ENCODE measurements at regions not wholly inside any gene's neighbourhood (a gene's known extent, or its start where the extent isn't known, plus 50 kb on each side); places are given as distances from the start of the nearest gene placed in this dataset.

DNA sequence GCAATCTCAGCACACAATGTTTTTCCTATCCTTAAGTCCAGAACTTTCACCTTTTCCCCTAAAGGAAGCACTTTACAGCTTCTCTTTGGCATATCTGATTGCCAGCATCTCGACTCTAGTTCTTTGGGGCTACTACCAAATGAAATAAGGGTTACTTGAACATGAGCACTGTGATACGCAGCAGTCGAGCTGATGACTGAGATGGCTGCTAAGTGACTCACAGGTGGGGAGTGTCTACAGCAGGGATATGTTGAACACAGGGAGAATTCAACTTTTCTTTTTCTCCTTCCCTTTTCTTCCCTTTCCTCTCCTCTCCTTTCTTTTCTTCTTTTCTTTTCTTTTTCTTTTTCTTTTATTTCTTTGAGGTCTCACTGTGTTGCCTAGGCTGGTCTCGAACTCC lies 334.8 kb downstream of the MAF start:
- DNase-seq (ENCODE audit: low spot score) = no peak
- Histone ChIP-seq H3K9me3 (no peaks in the 10 kb centered on the region), H3K36me3 (no peaks in the 10 kb centered on the region), H3K4me1 (peaks cover 0 to 8% of the 10 kb centered on the region in 2 donors), H3K27ac (no peak overlapping the region), H3K4me3 (no peak overlapping the region), H3K27me3 (no peaks in the 10 kb centered on the region)
- TF ChIP-seq, protein P1, sequence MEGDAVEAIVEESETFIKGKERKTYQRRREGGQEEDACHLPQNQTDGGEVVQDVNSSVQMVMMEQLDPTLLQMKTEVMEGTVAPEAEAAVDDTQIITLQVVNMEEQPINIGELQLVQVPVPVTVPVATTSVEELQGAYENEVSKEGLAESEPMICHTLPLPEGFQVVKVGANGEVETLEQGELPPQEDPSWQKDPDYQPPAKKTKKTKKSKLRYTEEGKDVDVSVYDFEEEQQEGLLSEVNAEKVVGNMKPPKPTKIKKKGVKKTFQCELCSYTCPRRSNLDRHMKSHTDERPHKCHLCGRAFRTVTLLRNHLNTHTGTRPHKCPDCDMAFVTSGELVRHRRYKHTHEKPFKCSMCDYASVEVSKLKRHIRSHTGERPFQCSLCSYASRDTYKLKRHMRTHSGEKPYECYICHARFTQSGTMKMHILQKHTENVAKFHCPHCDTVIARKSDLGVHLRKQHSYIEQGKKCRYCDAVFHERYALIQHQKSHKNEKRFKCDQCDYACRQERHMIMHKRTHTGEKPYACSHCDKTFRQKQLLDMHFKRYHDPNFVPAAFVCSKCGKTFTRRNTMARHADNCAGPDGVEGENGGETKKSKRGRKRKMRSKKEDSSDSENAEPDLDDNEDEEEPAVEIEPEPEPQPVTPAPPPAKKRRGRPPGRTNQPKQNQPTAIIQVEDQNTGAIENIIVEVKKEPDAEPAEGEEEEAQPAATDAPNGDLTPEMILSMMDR (IDR thresholded peaks at IDR 0.05) = no peak

DNA sequence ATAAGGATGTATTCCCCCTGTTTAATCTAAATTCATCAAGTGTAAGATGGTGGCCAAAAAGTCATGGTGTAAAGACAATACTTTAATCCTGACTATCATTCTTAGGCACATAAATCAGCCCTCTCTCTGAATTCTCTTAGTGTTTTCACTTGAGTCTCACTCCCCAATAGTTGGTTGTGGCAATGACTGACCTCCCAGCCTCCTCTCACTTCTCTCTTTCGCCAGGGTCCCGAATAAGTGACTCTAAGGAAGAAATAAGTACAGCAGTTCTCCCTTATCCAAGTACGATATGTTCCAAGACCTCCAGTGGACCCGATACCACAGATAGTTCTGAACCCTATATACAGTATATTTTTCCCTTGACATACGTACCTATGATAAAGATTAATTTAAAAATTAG lies 335.3 kb downstream of the MAF start:
- Histone ChIP-seq H3K4me3 (no peak overlapping the region), H3K27ac (no peak overlapping the region), H3K36me3 (no peaks in the 10 kb centered on the region), H3K9me3 (no peaks in the 10 kb centered on the region), H3K27me3 (no peaks in the 10 kb centered on the region), H3K4me1 (peaks cover 0 to 8% of the 10 kb centered on the region in 2 donors)
- TF ChIP-seq, protein P1 (IDR thresholded peaks at IDR 0.05) = no peak
- DNase-seq (ENCODE audit: low spot score) = no peak

DNA sequence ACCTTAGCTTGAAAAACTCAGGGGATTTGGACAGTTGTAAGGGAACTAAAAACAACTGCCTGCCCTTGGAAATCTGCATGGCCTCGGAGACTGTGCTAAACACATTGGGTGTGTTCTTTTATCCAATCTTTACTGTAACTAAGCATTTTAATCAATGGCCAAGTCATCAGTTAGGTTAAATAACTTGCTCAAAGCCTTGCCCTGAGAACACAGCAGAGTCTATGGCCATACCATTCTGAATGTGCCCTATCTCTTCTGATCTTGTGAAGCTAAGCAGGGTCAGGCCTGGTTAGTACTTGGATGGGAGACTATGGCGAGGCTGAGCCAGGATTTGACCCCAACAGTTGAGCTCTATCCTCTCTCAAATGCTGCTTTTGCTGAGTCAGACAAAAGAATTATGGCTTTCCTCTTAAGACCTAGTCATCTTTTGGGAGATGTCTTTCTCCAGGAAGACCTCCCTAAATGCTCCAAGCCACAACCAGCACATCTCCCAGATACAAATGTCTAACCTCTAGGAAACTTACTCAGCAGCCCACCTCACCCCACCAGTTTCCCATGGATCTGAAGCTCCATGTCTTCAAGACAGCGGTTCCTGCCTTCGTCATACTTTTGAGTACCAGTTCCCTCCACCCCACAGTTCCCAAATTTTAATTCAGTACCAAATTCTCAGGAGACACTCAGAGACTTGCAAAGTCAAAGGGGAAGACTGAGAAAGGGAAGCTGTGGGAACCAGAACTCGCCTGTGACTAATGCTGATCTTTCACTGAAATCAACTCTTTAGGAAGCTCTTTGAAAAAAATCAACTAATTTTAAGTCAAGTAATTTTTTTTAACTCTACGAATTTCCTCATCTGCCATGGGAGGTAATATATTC lies 336.1 kb downstream of the MAF start:
- TF ChIP-seq, protein P1 (IDR thresholded peaks at IDR 0.05) = no peak
- Histone ChIP-seq H3K27me3 (no peaks in the 10 kb centered on the region), H3K36me3 (no peaks in the 10 kb centered on the region), H3K9me3 (no peaks in the 10 kb centered on the region), H3K4me3 (no peak overlapping the region), H3K4me1 (peaks cover 0 to 8% of the 10 kb centered on the region in 2 donors), H3K27ac (no peak overlapping the region)
- no peak for DNase-seq (ENCODE audit: low spot score)

DNA sequence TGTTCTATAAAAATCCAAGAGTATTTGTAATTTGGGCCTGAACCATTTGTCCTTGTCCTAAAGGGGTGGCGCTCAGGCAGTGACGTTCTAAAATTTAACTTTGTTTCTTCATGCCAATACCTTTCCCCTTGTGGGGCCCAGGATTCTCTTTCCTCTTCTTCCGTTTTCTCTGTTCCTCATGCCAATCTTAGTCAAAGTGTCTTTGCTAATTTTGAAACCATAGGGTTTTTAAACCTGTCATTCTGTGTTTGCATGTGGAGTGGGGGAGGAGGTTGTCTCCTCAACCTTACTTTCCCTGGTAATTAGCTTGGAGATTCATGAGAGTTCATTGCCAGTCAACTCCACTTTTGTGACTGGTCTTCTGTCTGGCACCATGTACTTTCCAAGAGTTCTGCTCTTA lies 337.1 kb downstream of the MAF start:
- no peaks in the 10 kb centered on the region for H3K27me3 ChIP-seq
- TF ChIP-seq, protein P1 (IDR thresholded peaks at IDR 0.05) = no peak
- H3K4me1 ChIP-seq = peaks cover 0 to 8% of the 10 kb centered on the region in 2 donors
- no peak for DNase-seq (ENCODE audit: low spot score)
- H3K9me3 ChIP-seq = no peaks in the 10 kb centered on the region
- H3K36me3 ChIP-seq = no peaks in the 10 kb centered on the region
- no peak overlapping the region for H3K4me3 ChIP-seq
- H3K27ac ChIP-seq = peak overlapping the region in 1 of 2 donors; percentile 1
